Esophagus squamous epithelium (tissue), 5 donors: ENCODE measurements at regions not wholly inside any gene's neighbourhood (a gene's known extent, or its start where the extent isn't known, plus 50 kb on each side); places are given as distances from the start of the nearest gene placed in this dataset.

Source experiments
- DNase-seq: peaks from one replicate; lab custom pipeline; 2025; lab: John Stamatoyannopoulos, UW
- H3K27ac ChIP-seq, 4 donors: fragments of 200-600 bp; sonication (generic); one replicate each; pipeline ENCODE4 v1.5.1; 2016 to 2019; ENCODE audit warnings: mild to moderate bottlenecking in 1 of 4
- H3K27me3 ChIP-seq, 4 donors: fragments of 200-600 bp; sonication (generic); 1 replicate in 3 of 4; 2 replicates in 1 of 4; pipeline versions ENCODE4 v1.5.1 to v1.6.0; 2017 to 2021; ENCODE audit warnings: antibody characterized with exemption in 1 of 4
- H3K36me3 ChIP-seq, 3 donors: fragments of 200-600 bp; sonication (generic); one replicate each; pipeline ENCODE4 v1.5.1; 2016 to 2019
- H3K4me1 ChIP-seq, 3 donors: fragments of 200-600 bp; sonication (generic); one replicate each; pipeline ENCODE4 v1.5.1; 2017 to 2019
- H3K4me3 ChIP-seq, 4 donors: fragments of 200-600 bp; sonication (generic); 1 replicate in 3 of 4; 2 replicates in 1 of 4; pipeline ENCODE4 v1.5.1; 2016 to 2019; ENCODE audit warnings: mild to moderate bottlenecking in 2 of 4, moderate library complexity in 1 of 4
- H3K9me3 ChIP-seq, 3 donors: fragments of 200-600 bp; sonication (generic); one replicate each; pipeline ENCODE4 v1.5.1; 2016 to 2019
- CTCF ChIP-seq, 6 experiments: fragments of 450-650 bp in 4 of 6; fragments of 200-600 bp in 2 of 6; sonication (generic) in 2 of 6; IDR thresholded peaks; one replicate each; pipeline ENCODE4 v1.5.1; 2016 to 2019; ENCODE audit warnings: antibody characterized with exemption in 6 of 6, mild to moderate bottlenecking in 4 of 6, moderate library complexity in 4 of 6
- POLR2A ChIP-seq, 4 donors: fragments of 450-650 bp; IDR thresholded peaks; one replicate each; pipeline ENCODE4 v1.6.1; 2017; ENCODE audit warnings: antibody characterized with exemption in 4 of 4, mild to moderate bottlenecking in 4 of 4, moderate library complexity in 3 of 4
- WGBS, 2 donors: methylation state at CpG; one replicate each; pipeline ENCODE4 v1.1.5; 2018; 5-methylcytosine and 5-hydroxymethylcytosine counted together
- intact Hi-C: fragments of 100-400 bp; cut with DNase I; formaldehyde crosslinking; loops from one replicate; pipeline ENCODE4 v1.15.0; 2022
- donor health status: DM: yes; HTN: yes; CAD: no.

DNA sequence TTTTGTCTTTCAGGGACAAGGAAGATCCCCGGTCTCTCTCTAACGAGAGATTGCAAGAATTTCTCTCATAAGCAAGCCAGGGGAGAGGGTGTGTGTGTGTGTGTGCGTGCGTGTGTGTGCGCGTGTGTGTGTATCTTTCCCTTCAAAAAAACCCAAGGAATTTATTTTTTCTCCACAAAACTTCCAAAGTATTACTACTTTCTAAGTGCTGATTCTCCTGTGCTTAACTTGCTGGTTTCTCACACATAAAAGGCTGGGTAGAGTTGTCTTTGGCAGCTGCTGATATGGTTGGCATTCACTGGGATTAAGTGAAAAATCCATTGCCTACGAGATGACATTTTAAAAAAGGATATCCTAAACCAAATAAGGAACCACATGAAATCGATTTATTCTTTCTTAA, 435.7 kb downstream of the RAPGEF2 start:
- Histone ChIP-seq H3K27me3 (no peaks in the 10 kb centered on the region), H3K27ac (no peak overlapping the region), H3K9me3 (peaks cover 0 to 6% (median 0%) of the 10 kb centered on the region in 3 donors), H3K4me1 (no peaks in the 10 kb centered on the region), H3K4me3 (no peak overlapping the region), H3K36me3 (no peaks in the 10 kb centered on the region)
- DNase-seq, result no peak
- intact Hi-C loops, result no loop called here
- 48 to 54% methylated on average over 8 of the region's 8 CpGs for whole genome bisulfite sequencing, 2 donors
- TF ChIP-seq CTCF (IDR thresholded peaks at IDR 0.05) (no peak), POLR2A (IDR thresholded peaks at IDR 0.05) (no peak)

GRCh38 chr4:159540038-159540437, 437.2 kb downstream of the RAPGEF2 start:
- TF ChIP-seq POLR2A (IDR thresholded peaks at IDR 0.05) (no peak), CTCF (IDR thresholded peaks at IDR 0.05) (no peak)
- Histone ChIP-seq H3K9me3 (peaks cover 0 to 6% (median 0%) of the 10 kb centered on the region in 3 donors), H3K36me3 (no peaks in the 10 kb centered on the region), H3K27ac (no peak overlapping the region), H3K27me3 (no peaks in the 10 kb centered on the region), H3K4me3 (no peak overlapping the region), H3K4me1 (no peaks in the 10 kb centered on the region)
- intact Hi-C loops, result no loop called here
- no peak for DNase-seq

DNA sequence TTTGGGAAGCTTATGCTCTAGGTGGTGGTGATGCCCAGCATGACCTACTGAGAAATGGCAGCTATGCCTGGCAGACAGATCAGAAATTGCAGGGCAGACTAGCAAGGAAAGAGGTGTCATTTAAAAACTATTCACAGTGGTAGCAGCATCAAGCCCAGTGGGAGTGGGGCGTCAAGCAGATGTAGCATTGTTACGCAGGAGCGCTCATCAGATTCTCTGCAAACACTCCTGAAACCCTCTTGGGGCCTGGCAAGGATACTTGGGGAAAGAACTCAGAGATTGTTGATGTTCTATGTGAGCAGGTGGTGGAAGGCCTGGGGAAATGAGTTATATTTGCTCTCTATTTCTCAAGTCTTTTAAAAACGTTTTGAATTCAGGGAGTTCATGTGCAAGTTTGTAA, 437.6 kb downstream of the RAPGEF2 start:
- no peaks in the 10 kb centered on the region for H3K4me1 ChIP-seq
- 66 to 74% methylated on average over 4 of the region's 4 CpGs for WGBS, 2 donors
- no peaks in the 10 kb centered on the region for H3K27me3 ChIP-seq
- no peak overlapping the region for H3K27ac ChIP-seq
- H3K9me3 ChIP-seq, result peaks cover 0 to 6% (median 0%) of the 10 kb centered on the region in 3 donors
- no peak for TF ChIP-seq CTCF (IDR thresholded peaks at IDR 0.05)
- no peak for TF ChIP-seq POLR2A (IDR thresholded peaks at IDR 0.05)
- intact Hi-C loops, result no loop called here
- no peak overlapping the region for H3K4me3 ChIP-seq
- no peaks in the 10 kb centered on the region for H3K36me3 ChIP-seq
- no peak for DNase-seq

GRCh38 chr4:159541143-159541542, 438.3 kb downstream of the RAPGEF2 start:
- H3K9me3 ChIP-seq, result peaks cover 0 to 4% (median 0%) of the 10 kb centered on the region in 3 donors
- H3K27ac ChIP-seq, result no peak overlapping the region
- no peaks in the 10 kb centered on the region for H3K4me1 ChIP-seq
- no peak overlapping the region for H3K4me3 ChIP-seq
- intact Hi-C loops, result no loop called here
- no peaks in the 10 kb centered on the region for H3K36me3 ChIP-seq
- WGBS, 2 donors, result 56 to 64% methylated on average over 2 of the region's 2 CpGs
- TF ChIP-seq POLR2A (IDR thresholded peaks at IDR 0.05), result no peak
- no peak for TF ChIP-seq CTCF (IDR thresholded peaks at IDR 0.05)
- DNase-seq, result no peak
- H3K27me3 ChIP-seq, result no peaks in the 10 kb centered on the region

GRCh38 chr4:159542296-159542695, 439.4 kb downstream of the RAPGEF2 start:
- no peak for TF ChIP-seq POLR2A (IDR thresholded peaks at IDR 0.05)
- TF ChIP-seq CTCF (IDR thresholded peaks at IDR 0.05), result no peak
- Histone ChIP-seq H3K27ac (no peak overlapping the region), H3K27me3 (no peaks in the 10 kb centered on the region), H3K9me3 (no peaks in the 10 kb centered on the region), H3K36me3 (no peaks in the 10 kb centered on the region), H3K4me3 (no peak overlapping the region), H3K4me1 (no peaks in the 10 kb centered on the region)
- intact Hi-C loops, result no loop called here
- 0% methylated on average over 1 of the region's 1 CpG for WGBS, 2 donors
- no peak for DNase-seq
